Putamen (tissue), 1 donor: ENCODE measurements at regions not wholly inside any gene's neighbourhood (a gene's known extent, or its start where the extent isn't known, plus 50 kb on each side); places are given as distances from the start of the nearest gene placed in this dataset.
"Not testable (repeated sequence)": the region's sequence is repeated elsewhere in the genome, so short reads cannot be mapped to it uniquely, and the experiment has no call there.

Experiments
- DNase-seq: peaks from one replicate; pipeline ENCODE4 v3.0.0-alpha.2; 2016; ENCODE audit warnings: low spot score

DNA sequence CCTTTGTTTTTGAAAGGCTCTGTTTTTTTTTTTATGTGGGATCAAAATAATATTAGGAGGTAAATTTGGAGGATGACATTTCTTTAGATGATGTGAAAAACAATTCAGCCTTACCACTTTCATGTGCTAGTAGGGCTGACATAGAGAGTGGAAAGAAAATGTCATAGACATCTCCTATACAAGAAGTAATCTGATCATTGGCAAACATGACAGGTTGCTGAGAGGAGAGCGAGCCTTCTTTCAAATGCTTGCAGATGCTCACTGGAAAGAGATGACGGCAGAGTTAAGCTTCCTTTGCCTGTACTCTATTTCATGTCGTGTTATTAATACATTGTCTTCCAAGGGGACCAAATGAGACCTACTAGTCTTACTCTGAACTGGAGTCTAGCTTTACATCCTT is 160.1 kb upstream of the DAP start:
- no peak for DNase-seq

DNA sequence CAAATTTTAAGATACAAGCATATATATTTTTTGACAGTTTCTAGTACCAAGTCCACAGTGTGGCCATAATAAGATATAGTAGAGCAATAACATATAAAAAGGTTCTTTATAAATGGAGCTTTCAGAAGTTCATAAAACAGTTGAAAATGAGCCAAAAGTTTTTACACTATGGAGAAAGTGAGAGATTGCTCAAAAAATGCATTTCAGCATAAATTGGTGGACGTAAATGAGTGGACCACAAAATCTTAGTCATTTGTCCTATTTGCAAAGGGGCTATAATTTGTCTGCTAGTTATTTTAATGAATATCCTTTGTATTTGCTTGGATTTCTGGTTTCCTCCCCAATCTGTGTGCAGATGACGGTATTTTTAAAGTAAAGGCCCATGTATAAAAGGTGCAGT is 159.4 kb upstream of the DAP start:
- no peak for DNase-seq

DNA sequence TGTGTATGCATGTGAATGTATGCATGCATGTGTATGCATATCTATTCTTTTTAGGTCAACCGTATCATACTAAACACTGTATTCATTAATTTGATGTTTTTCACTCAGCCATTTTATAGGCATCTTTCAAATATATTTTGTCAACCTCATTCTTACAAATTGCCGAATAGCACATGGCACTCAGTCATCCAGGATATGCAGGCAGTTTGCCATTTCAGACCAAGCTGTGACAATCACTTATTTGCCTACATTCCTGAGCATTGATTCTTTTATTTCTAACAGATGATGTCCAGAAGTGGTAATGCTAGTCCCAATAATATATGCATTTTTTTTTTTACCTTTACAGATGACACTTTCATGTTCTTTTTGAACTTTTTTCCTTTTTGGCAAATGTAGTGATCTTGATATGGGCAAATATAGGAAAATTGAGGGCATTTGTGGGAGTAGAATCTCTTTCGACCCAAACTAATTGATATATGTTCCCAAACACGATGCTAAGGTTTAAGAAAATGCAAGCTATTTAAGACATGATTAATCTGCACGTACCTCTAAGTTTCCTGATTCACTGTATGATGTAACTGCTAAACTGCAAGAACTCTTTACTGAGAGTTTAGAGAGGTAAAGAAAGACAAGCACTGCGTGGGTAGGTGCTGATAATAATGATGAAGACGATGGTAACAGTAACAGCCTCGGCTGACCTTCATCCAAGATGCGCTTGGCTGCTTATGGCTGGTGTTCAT is 153.9 kb upstream of the DAP start:
- peak; percentile 12 for DNase-seq

DNA sequence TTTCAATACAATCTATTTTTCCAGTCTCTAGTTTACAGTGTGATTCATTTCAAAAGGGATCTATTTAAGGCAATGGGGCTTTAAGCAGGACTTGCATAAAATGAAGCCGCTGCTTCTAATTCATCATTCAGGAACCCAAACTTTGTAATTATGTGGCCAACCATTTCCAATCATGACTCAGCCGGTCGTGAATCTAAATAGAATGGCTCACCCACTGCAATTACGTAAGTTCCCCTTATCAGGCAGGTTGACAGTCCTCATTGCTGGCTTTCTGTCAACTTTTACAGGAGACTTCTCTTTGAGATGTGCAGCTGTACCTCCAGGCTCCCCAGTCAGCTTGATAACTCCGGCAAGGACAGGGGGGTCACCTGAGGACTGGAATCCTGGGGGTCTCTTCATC is 152.8 kb upstream of the DAP start:
- DNase-seq, result peak; percentile 54

GRCh38 chr5:10913181-10913810 is 152.3 kb upstream of the DAP start:
- DNase-seq, result no peak

DNA sequence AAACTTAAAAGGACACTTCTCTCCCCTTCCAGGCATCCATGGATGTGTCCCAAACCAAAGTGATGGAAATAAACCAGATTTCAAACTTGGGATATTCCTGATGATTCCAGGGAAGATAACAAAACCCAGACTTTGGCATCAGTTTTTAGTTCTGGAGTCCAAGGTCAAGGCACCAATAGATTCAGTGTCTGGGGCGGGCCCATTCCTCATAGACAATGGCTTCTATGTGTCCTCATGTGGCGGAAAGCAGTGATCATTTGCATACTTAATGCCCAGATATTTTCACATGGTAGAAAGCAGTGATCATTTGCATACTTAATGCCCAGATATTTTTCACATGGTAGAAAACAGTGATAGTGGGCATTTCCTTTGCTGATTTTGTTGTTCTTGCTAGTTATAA is 151.4 kb upstream of the DAP start:
- peak; percentile 40 for DNase-seq

DNA sequence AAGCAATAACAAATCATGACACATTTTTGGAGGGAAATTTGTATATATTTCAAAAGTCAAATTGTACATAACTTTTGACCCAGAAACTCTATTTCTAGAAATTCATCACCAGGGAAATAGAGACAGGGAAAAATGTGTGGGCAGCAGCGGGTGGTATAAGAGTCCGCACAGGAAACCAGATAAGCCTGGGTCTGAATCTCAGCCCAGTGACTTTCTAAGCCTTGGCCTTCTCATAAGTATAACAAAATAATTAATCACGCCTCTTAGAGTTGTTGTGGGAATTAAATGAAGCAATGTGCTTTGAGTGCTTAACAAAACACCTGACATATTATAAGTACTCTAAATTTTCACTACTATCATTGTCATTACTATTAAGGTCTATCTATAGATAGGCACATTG is 149.2 kb upstream of the DAP start:
- no peak for DNase-seq

DNA sequence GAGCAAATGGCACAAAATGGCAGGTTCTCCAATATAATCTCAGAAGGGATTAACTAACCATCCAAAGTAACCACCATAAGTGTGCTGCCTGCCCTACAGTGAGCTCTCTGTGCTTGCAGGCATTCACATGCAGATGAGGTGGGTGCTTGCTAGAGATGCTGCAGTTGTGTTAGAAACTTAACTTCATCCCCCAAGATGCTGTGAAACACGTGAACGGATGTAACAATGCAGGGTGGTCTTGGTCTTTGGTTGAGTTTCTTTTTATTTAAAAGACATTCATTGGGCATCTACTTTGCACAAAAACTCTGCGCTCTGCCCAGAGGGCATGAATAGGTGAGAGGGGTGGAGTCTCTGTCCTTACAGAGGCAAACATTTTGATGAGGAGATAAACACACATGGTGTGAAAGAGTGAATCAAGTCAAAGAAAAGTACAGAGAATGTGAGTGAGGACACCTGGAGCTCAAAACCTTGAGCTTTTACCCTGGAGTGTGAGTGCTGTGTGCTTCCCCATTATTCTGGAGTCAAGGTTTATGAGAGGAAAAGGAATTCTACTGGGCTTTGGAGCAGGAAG is 143.9 kb upstream of the DAP start:
- no peak for DNase-seq

GRCh38 chr5:10903786-10904560 is 142.9 kb upstream of the DAP start:
- DNase-seq, result no peak

DNA sequence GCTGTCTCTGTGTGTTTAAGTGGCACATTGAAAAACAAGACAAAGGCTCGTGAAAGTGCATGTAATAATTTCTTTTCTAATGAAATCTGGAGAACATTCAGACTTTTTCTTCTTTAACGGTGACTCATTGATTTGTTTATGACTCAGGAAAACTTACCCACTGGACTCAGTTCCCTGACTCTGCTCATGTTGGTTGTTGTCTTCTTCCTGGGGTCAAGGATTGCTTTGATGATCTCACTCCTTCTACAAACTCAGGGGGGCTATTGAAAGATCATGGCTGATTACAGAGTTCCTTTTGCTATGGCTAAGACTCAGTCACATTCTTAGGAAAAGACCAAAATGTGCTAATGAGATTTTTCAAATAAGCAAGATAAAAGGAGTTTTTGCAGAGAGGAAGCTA is 141.1 kb upstream of the DAP start:
- DNase-seq, result no peak

- DNase-seq, result no peak
Measured at GRCh38 chr5:10898514-10898913, 137.5 kb upstream of the DAP start.

DNA sequence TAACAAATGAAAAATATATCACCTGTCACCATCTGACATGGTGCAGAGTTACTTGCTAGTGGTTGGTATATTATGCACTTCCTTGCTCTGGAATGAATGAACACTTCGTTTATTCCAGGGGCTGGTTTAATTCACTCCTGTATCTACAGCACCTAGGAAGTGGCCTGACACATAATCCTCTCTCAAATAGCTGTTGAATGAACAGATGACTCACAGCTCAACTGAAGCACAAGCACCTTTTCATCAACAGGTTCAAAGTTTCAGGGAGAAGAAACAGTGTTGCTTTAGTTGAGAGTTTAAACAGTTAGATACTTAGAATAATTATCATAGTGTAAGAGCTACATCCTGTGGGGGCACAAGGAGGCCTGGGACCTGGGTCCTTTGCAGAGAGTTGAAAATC is 135.0 kb upstream of the DAP start:
- no peak for DNase-seq

DNA sequence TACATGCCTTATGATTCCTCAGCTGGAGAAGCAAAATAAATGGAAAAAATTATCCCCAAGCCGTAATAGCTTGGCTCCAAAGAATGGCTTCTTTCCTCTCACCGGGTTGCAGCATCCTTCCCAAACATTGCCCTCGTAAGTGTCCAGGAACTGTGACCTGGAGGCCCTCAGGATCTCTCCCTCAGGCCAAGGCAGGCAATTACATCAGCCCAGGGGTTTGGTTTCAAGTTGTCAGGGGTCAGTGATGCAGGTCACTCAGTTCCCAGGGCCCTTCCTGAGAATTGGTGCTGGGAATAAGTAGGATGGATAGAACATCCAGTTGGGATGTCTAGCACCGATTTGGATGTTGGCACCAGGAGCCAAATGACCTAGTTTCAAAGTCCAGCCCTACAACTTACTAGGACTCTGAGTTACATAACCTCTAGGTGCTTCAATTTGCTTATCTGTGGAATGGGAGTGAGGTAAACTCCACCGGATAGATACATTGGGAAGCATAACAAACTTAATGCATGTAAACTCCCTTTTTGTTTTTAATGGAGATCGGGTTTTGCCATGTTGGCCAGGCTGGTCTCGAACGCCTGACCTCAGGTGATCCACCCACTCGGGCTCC is 133.5 kb upstream of the DAP start:
- no peak for DNase-seq

- DNase-seq, result no peak
Measured at GRCh38 chr5:10892911-10893215, 131.8 kb upstream of the DAP start.

DNA sequence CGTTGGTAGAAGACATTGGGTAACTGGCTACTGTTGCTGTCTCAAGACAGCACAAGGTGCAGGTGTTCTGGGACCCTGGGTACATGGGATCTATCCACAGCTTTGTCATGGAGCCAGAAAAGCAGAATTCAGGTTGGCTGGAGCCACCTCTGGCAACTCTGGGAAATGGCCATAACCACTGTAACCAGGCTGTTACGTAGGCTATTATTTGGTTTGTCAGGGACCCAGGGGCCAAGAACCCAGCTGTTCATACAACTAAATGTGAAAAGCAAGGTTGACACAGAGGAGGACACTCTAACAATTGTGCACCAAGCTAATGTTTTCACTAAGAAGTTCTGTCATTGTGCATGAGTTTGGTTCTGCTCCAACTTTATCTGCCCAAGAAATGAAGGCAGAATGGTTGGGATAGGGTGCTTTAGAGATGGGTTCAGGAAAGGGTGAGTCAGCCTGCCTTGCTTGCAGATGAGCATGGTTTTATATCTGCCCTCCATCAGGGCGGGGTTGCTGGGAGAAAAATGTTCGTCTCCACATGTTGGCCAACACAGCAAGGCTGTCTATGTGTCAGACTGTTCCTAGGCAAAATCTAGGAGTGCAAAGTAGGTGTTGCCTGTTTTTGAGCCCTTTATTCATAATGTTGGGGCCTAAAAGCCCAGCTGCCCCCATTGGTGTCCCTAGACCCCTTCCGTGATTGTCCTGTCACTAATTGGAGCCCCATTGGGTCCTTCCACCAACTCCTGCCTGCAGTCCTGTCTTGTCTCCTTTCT is 131.3 kb upstream of the DAP start:
- no peak for DNase-seq

DNA sequence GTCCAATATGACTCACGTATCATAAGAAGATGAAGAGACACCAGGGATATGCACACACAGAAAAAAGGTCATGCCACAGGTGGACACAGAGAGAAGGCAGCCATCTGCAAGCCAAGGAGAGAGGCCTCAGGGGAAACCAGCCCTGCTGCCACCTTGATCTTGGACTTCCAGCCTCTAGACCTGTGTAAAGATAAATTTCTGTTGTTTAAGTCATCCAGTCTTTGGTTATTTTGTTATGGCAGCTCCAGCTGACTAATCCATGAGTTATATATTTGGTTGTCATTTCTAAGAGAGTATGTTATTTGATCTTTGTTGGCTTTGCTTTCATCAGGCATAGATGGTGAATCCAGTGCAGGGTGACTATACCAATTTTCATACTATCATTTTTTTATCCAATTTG is 130.2 kb upstream of the DAP start:
- no peak for DNase-seq

DNA sequence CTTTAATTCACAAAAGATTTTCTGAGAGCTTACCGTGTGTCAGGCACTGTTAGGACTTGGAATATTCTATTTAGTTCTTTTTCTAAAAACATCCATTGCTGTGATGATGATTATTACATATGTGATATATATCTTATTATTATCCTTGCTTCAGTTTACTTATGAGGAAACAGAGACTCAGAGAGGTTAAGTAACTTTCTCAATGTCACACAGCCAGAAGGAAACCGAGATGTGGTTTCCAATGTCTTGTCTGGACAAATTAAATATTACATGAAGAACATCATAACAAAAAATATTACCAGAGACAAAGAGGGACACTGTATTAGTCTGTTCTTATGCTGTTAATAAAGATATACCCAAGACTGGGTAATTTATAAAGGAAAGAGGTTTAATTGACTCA is 125.5 kb upstream of the DAP start:
- DNase-seq, result no peak

- DNase-seq, result no peak
Measured at GRCh38 chr5:10885026-10885425, 124.0 kb upstream of the DAP start.

- not testable (repeated sequence) for DNase-seq
Measured at GRCh38 chr5:10883945-10884344, 122.9 kb upstream of the DAP start.

DNA sequence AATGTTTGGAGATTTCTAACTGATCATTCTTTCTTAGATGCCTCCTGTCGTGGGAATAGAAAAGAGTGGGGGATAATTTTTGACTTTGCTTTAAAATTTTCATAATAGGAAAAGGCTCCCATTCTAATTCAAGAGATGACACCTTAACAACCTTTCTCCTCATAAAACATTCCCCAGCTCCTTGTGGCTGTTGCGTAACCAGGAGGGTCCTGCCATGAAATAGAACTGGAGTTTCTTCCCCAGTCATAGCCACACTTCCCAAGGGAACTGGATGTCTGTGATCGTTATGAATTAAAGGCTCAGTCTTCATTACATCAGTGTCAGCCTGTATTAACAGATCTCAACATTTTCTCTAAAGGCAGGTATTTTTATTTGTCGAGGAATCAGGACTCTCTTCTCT is 119.9 kb upstream of the DAP start:
- no peak for DNase-seq

GRCh38 chr5:10876996-10877395 is 116.0 kb upstream of the DAP start:
- not testable (repeated sequence) for DNase-seq
